GM12878 (cell line): ENCODE measurements at regions not wholly inside any gene's neighbourhood (a gene's known extent, or its start where the extent isn't known, plus 50 kb on each side); places are given as distances from the start of the nearest gene placed in this dataset.

Source experiments
- ATAC-seq: fragments of 200-7000 bp; cut with Tn5 transposase; 3 replicates; pipeline ENCODE4 v1.9.1; 2020; ENCODE audit warnings: mild to moderate bottlenecking, moderate library complexity
- BruUV-seq: library from RNA; stranded (reverse); fragments of 400-500 nt; replicated peaks from 2 replicates; lab custom pipeline; 2021; lab: Mats Ljungman, UMichigan
- CTCF ChIA-PET: fragments of 300-600 bp; sonication (Branson Sonifier 250); formaldehyde crosslinking; extraction: SDS; loops from one replicate; lab custom pipeline; 2021; ENCODE audit warnings: inconsistent platforms; lab: Yijun Ruan, JAX
- POLR2A ChIA-PET: fragments of 350-600 bp; formaldehyde crosslinking; extraction: SDS; loops from one replicate; lab custom pipeline; 2021; ENCODE audit warnings: inconsistent platforms; lab: Charles Lee
- RAD21 ChIA-PET: fragments of 300-600 bp; sonication (Branson Sonifier 250); formaldehyde crosslinking; loops from one replicate; lab custom pipeline; 2023; ENCODE audit warnings: antibody characterized with exemption; ENCODE audit not compliant: unreplicated experiment; lab: Charles Lee
- SMC1A ChIA-PET: fragments of 300-600 bp; sonication (Branson Sonifier 250); formaldehyde crosslinking; loops from one replicate; lab custom pipeline; 2023; ENCODE audit not compliant: unreplicated experiment, uncharacterized antibody; lab: Charles Lee
- DNase-seq: peaks from one replicate; pipeline ENCODE4 v3.0.0-alpha.2; 2011; ENCODE audit warnings: low read depth, low spot score
- FAIRE-seq: peaks from 3 replicates; lab custom pipeline; 2011; peaks lifted over from hg19 to GRCh38; lab: Jason Lieb, UNC
- H2AFZ ChIP-seq: 2 replicates; pipeline ENCODE4 v1.6.0; 2011; ENCODE audit warnings: low read depth, low read length, control low read depth; ENCODE audit not compliant: control insufficient read depth
- H3K27ac ChIP-seq: 2 replicates; pipeline ENCODE4 v1.5.1; 2011; ENCODE audit warnings: control low read depth; ENCODE audit not compliant: control insufficient read depth, insufficient read depth
- H3K27me3 ChIP-seq, 2 experiments: replicated peaks in 1 of 2; 2 replicates each; pipeline versions ENCODE4 v1.6.0 to v1.6.1; 2011; ENCODE audit warnings: low read length in 1 of 2; ENCODE audit not compliant: control insufficient read depth in 2 of 2, insufficient read depth in 2 of 2
- H3K36me3 ChIP-seq, 2 experiments: 2 replicates each; pipeline ENCODE4 v1.5.1; 2011; ENCODE audit warnings: low read length in 1 of 2; ENCODE audit not compliant: control insufficient read depth in 2 of 2, insufficient read depth in 2 of 2
- H3K4me1 ChIP-seq: 2 replicates; pipeline ENCODE4 v1.6.1; 2011; ENCODE audit warnings: mild to moderate bottlenecking, low read length, moderate library complexity, mixed read lengths; ENCODE audit not compliant: control insufficient read depth, insufficient read depth
- H3K4me2 ChIP-seq: 2 replicates; pipeline ENCODE4 v1.6.0; 2011; ENCODE audit warnings: control low read depth; ENCODE audit not compliant: control insufficient read depth, insufficient read depth
- H3K4me3 ChIP-seq: fragments of 200-600 bp; sonication (generic); 2 replicates; pipeline ENCODE4 v1.5.1; 2016
- H3K79me2 ChIP-seq: 2 replicates; pipeline ENCODE4 v1.6.0; 2011; ENCODE audit warnings: low read length; ENCODE audit not compliant: control insufficient read depth, insufficient read depth
- H3K9ac ChIP-seq: 2 replicates; pipeline ENCODE4 v1.8.0; 2011; ENCODE audit warnings: low read length, control low read depth, mixed read lengths; ENCODE audit not compliant: control insufficient read depth, insufficient read depth
- H3K9me3 ChIP-seq: replicated peaks from 3 replicates; pipeline ENCODE4 v1.5.1; 2011; ENCODE audit warnings: mild to moderate bottlenecking, low read length; ENCODE audit not compliant: control insufficient read depth, insufficient read depth
- H4K20me1 ChIP-seq: 2 replicates; pipeline ENCODE4 v1.6.0; 2011; ENCODE audit not compliant: control insufficient read depth, insufficient read depth
- BACH1 ChIP-seq: fragments of 450-650 bp; IDR thresholded peaks from 2 replicates; pipeline ENCODE4 v1.6.1; 2017; ENCODE audit warnings: mild to moderate bottlenecking, borderline replicate concordance
- CEBPB ChIP-seq, 2 experiments: fragments of 150-350 bp in 1 of 2; IDR thresholded peaks; 2 replicates each; pipeline ENCODE4 v1.6.1; 2012 to 2014; ENCODE audit warnings: low read depth in 2 of 2, low read length in 2 of 2, borderline replicate concordance in 1 of 2, inconsistent platforms in 1 of 2
- EP300 ChIP-seq, 2 experiments: fragments of 150-350 bp in 1 of 2; IDR thresholded peaks; 2 replicates each; pipeline ENCODE4 v1.6.1; 2011 to 2012; ENCODE audit warnings: low read depth in 2 of 2, low read length in 2 of 2, borderline replicate concordance in 1 of 2, improper control_type of control experiment in 1 of 2, inconsistent platforms in 1 of 2; ENCODE audit not compliant: control insufficient read depth in 1 of 2
- FOXK2 ChIP-seq: fragments of 450-650 bp; IDR thresholded peaks from 2 replicates; pipeline ENCODE4 v1.6.1; 2017; ENCODE audit warnings: mild to moderate bottlenecking, moderate library complexity
- MEF2B ChIP-seq: fragments of 450-650 bp; IDR thresholded peaks from 2 replicates; pipeline ENCODE4 v1.6.1; 2018; ENCODE audit warnings: mild to moderate bottlenecking, moderate library complexity; ENCODE audit not compliant: partially characterized antibody, poor library complexity, severe bottlenecking
- POLR2AphosphoS5 ChIP-seq: IDR thresholded peaks from 2 replicates; pipeline ENCODE4 v1.6.1; 2011; ENCODE audit warnings: mild to moderate bottlenecking, low read length, inconsistent platforms
- RELB ChIP-seq: fragments of 450-650 bp; IDR thresholded peaks from 2 replicates; pipeline ENCODE4 v1.6.1; 2017; ENCODE audit warnings: low read depth, mild to moderate bottlenecking, moderate library complexity
- SIN3A ChIP-seq: IDR thresholded peaks from 2 replicates; pipeline ENCODE4 v1.6.1; 2012; ENCODE audit warnings: low read depth, low read length, improper control_type of control experiment
- TAF1 ChIP-seq: IDR thresholded peaks from 2 replicates; pipeline ENCODE4 v1.6.1; 2011; ENCODE audit warnings: mild to moderate bottlenecking, low read depth, low read length, borderline replicate concordance
- TCF7 ChIP-seq: IDR thresholded peaks from 2 replicates; pipeline ENCODE4 v1.6.1; 2014; ENCODE audit warnings: antibody characterized with exemption, borderline replicate concordance
- WGBS: methylation state at CpG from one replicate; pipeline ENCODE4 v1.1.6; 2016; ENCODE audit warnings: low lambda C conversion rate; ENCODE audit not compliant: insufficient replicate concordance, insufficient coverage; ENCODE audit errors: missing lambda C conversion rate; 5-methylcytosine and 5-hydroxymethylcytosine counted together
- in situ Hi-C: fragments of 300-500 bp; cut with MboI; formaldehyde crosslinking; loops from 9 replicates; pipeline ENCODE4 v1.14.3; 2018; ENCODE audit warnings: mixed read lengths
- intact Hi-C: fragments of 100-400 bp; cut with micrococcal nuclease; formaldehyde crosslinking; loops from one replicate; pipeline ENCODE4 v1.14.2; 2022; ENCODE audit not compliant: unreplicated experiment
- TF ChIP-seq, protein P1 (sequence below): fragments of 150-350 bp; IDR thresholded peaks from 2 replicates; pipeline ENCODE4 v1.6.1; 2016; ENCODE audit warnings: low read depth, low read length

GRCh38 chr20:39738651-39739050 is 776.5 kb downstream of the DHX35 start:
- no peaks in the 10 kb centered on the region for H3K9me3 ChIP-seq
- DNase-seq (no peak), FAIRE-seq (no peak), ATAC-seq (no peak)
- no peak overlapping the region for H2AFZ ChIP-seq
- H3K9ac ChIP-seq, result no peak overlapping the region
- ChIA-PET POLR2A (no interaction called here), RAD21 (no interaction called here), CTCF (no interaction called here), SMC1A (interaction anchor here (1.4 kb wide), 1 partner anchor 14 kb away, joined by 4 read pairs; no protein-coding TSS in a partner anchor)
- H3K27ac ChIP-seq, result no peak overlapping the region
- no peaks in the 10 kb centered on the region for H3K36me3 ChIP-seq
- no TSS peak for BruUV-seq
- no peak overlapping the region for H3K4me2 ChIP-seq
- H4K20me1 ChIP-seq, result no peaks in the 10 kb centered on the region
- no peaks in the 10 kb centered on the region for H3K27me3 ChIP-seq
- TF ChIP-seq BACH1 (no peak), CEBPB (IDR thresholded peaks at IDR 0.05; ENCODE audit: borderline replicate concordance in 1 of 2, low read depth in 2 of 2, low read length in 2 of 2) (no peak)
- intact Hi-C loops (no loop called here), in situ Hi-C loops (no loop called here)
- WGBS, result 46% methylated on average over 2 of the region's 2 CpGs
- no peaks in the 10 kb centered on the region for H3K4me1 ChIP-seq
- no peak overlapping the region for H3K4me3 ChIP-seq
- no peaks in the 10 kb centered on the region for H3K79me2 ChIP-seq

DNA sequence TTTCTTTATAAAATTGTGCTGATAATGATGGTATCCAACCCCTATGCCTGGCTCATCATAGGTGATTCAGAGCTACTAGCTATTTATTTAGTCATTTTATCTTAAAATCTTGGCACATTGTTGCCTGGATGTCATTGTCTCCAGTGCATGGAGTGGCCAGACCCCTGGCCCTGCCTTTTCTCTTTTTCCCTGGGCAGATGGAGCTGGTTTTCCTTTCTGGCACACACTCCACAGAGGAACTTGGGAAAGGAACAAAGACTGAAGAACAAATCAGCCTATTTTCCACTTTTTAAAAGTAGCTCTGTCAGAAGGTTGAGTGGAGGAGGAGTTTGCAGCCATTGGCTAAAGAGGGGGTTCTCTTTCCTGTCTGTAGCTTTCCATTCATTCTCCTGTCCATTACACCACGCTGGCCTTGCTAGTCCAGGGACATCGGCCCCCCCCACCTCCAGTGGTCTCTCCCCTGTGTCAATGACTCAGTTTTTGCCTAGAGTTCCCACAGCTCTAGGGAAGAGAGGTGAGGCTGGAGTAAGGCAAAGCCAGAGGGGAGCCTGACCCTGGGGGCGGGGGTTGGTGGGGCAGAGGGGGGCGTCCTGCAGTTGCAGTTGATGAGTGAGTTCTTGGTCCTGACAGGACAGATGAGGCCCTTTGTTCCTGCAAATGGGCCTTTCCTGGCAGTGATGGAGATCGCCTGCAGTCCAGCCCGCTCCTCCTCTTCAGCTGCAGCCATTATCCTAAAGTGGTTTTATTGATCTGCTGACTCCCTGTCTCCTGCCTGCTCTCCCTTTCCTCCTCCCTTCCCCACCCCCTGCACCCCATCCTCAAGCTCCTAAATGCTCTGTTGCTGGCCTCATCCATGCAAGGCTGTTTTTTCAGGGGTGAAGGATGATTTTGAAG is 774.5 kb downstream of the DHX35 start:
- Histone ChIP-seq H3K36me3 (no peaks in the 10 kb centered on the region), H2AFZ (no peak overlapping the region), H3K79me2 (no peaks in the 10 kb centered on the region), H3K27ac (no peak overlapping the region), H3K9ac (no peak overlapping the region), H3K4me2 (no peak overlapping the region), H3K4me1 (no peaks in the 10 kb centered on the region), H3K9me3 (no peaks in the 10 kb centered on the region), H3K4me3 (no peak overlapping the region), H3K27me3 (no peaks in the 10 kb centered on the region), H4K20me1 (no peaks in the 10 kb centered on the region)
- 2% methylated on average over 4 of the region's 6 CpGs for WGBS
- no TSS peak for BruUV-seq
- SMC1A ChIA-PET, result interaction anchor here (1.2 to 1.7 kb wide), 2 partner anchors 16 to 24 kb away, joined by 5 to 8 read pairs; no protein-coding TSS in a partner anchor
- CTCF ChIA-PET, result interaction anchor here (1.5 kb wide), 1 partner anchor 137 kb away, joined by 4 read pairs; no protein-coding TSS in a partner anchor
- FAIRE-seq, result no peak
- RAD21 ChIA-PET, result no interaction called here
- DNase-seq, result no peak
- POLR2A ChIA-PET, result no interaction called here
- no peak for ATAC-seq
- in situ Hi-C loops, result no loop called here
- intact Hi-C loops, result no loop called here
- TF ChIP-seq EP300 (IDR thresholded peaks at IDR 0.05; ENCODE audit: borderline replicate concordance in 1 of 2, control insufficient read depth in 1 of 2, low read depth in 2 of 2, low read length in 2 of 2) (no peak), MEF2B (no peak), TCF7 (no peak), FOXK2 (no peak), RELB (no peak), POLR2AphosphoS5 (no peak), TAF1 (no peak), SIN3A (no peak)
- TF ChIP-seq, protein P1, sequence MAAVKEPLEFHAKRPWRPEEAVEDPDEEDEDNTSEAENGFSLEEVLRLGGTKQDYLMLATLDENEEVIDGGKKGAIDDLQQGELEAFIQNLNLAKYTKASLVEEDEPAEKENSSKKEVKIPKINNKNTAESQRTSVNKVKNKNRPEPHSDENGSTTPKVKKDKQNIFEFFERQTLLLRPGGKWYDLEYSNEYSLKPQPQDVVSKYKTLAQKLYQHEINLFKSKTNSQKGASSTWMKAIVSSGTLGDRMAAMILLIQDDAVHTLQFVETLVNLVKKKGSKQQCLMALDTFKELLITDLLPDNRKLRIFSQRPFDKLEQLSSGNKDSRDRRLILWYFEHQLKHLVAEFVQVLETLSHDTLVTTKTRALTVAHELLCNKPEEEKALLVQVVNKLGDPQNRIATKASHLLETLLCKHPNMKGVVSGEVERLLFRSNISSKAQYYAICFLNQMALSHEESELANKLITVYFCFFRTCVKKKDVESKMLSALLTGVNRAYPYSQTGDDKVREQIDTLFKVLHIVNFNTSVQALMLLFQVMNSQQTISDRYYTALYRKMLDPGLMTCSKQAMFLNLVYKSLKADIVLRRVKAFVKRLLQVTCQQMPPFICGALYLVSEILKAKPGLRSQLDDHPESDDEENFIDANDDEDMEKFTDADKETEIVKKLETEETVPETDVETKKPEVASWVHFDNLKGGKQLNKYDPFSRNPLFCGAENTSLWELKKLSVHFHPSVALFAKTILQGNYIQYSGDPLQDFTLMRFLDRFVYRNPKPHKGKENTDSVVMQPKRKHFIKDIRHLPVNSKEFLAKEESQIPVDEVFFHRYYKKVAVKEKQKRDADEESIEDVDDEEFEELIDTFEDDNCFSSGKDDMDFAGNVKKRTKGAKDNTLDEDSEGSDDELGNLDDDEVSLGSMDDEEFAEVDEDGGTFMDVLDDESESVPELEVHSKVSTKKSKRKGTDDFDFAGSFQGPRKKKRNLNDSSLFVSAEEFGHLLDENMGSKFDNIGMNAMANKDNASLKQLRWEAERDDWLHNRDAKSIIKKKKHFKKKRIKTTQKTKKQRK, result no peak
